WERI-Rb-1 (cell line): ENCODE measurements at regions not wholly inside any gene's neighbourhood (a gene's known extent, or its start where the extent isn't known, plus 50 kb on each side); places are given as distances from the start of the nearest gene placed in this dataset.

Experiments
- DNase-seq: peaks from one replicate; pipeline ENCODE4 v3.0.0-alpha.2; 2020
- H3K27ac ChIP-seq: fragments of 250-450 bp; sonication (Bioruptor Pico); 2 replicates; pipeline ENCODE4 v1.5.1; 2020; ENCODE audit warnings: mild to moderate bottlenecking, moderate library complexity
- H3K27me3 ChIP-seq: fragments of 250-450 bp; sonication (Bioruptor Pico); 2 replicates; pipeline ENCODE4 v1.5.1; 2021; ENCODE audit warnings: mild to moderate bottlenecking, low read depth, moderate library complexity; ENCODE audit not compliant: insufficient read depth, severe bottlenecking
- H3K36me3 ChIP-seq: fragments of 250-450 bp; sonication (Bioruptor Pico); 2 replicates; pipeline ENCODE4 v1.5.1; 2020; ENCODE audit warnings: mild to moderate bottlenecking, moderate library complexity
- H3K4me3 ChIP-seq: 2 replicates; pipeline ENCODE4 v1.5.1; 2011; ENCODE audit warnings: low read depth, mild to moderate bottlenecking, control low read depth, low read length
- H3K9me3 ChIP-seq: fragments of 250-450 bp; sonication (Bioruptor Pico); 2 replicates; pipeline ENCODE4 v1.5.1; 2021; ENCODE audit warnings: mild to moderate bottlenecking, moderate library complexity; ENCODE audit not compliant: severe bottlenecking
- TF ChIP-seq, protein P1 (sequence below): IDR thresholded peaks from 2 replicates; pipeline ENCODE4 v1.5.1; 2011; ENCODE audit warnings: low read depth, mild to moderate bottlenecking, control low read depth, inconsistent platforms, low read length

GRCh38 chr7:53415816-53416215 is 380.4 kb downstream of the POM121L12 start:
- TF ChIP-seq, protein P1, sequence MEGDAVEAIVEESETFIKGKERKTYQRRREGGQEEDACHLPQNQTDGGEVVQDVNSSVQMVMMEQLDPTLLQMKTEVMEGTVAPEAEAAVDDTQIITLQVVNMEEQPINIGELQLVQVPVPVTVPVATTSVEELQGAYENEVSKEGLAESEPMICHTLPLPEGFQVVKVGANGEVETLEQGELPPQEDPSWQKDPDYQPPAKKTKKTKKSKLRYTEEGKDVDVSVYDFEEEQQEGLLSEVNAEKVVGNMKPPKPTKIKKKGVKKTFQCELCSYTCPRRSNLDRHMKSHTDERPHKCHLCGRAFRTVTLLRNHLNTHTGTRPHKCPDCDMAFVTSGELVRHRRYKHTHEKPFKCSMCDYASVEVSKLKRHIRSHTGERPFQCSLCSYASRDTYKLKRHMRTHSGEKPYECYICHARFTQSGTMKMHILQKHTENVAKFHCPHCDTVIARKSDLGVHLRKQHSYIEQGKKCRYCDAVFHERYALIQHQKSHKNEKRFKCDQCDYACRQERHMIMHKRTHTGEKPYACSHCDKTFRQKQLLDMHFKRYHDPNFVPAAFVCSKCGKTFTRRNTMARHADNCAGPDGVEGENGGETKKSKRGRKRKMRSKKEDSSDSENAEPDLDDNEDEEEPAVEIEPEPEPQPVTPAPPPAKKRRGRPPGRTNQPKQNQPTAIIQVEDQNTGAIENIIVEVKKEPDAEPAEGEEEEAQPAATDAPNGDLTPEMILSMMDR, result no peak
- no peak overlapping the region for H3K4me3 ChIP-seq
- DNase-seq, result no peak
- H3K9me3 ChIP-seq, result no peaks in the 10 kb centered on the region
- H3K27ac ChIP-seq, result no peak overlapping the region
- H3K27me3 ChIP-seq, result no peaks in the 10 kb centered on the region
- no peaks in the 10 kb centered on the region for H3K36me3 ChIP-seq

GRCh38 chr7:53418834-53419482 is 383.5 kb downstream of the POM121L12 start:
- Histone ChIP-seq H3K9me3 (no peaks in the 10 kb centered on the region), H3K36me3 (no peaks in the 10 kb centered on the region), H3K27me3 (no peaks in the 10 kb centered on the region), H3K27ac (no peak overlapping the region), H3K4me3 (no peak overlapping the region)
- no peak for DNase-seq
- TF ChIP-seq, protein P1, result no peak

GRCh38 chr7:53420550-53420949 is 385.1 kb downstream of the POM121L12 start:
- no peaks in the 10 kb centered on the region for H3K27me3 ChIP-seq
- no peaks in the 10 kb centered on the region for H3K9me3 ChIP-seq
- no peaks in the 10 kb centered on the region for H3K36me3 ChIP-seq
- TF ChIP-seq, protein P1, result no peak
- no peak overlapping the region for H3K4me3 ChIP-seq
- DNase-seq, result no peak
- H3K27ac ChIP-seq, result no peak overlapping the region

- no peak overlapping the region for H3K27ac ChIP-seq
- no peaks in the 10 kb centered on the region for H3K36me3 ChIP-seq
- no peak overlapping the region for H3K4me3 ChIP-seq
- no peak for DNase-seq
- no peaks in the 10 kb centered on the region for H3K9me3 ChIP-seq
- TF ChIP-seq, protein P1, result no peak
- no peaks in the 10 kb centered on the region for H3K27me3 ChIP-seq
These were observed 386.9 kb downstream of the POM121L12 start for GRCh38 chr7:53422291-53422690.

DNA sequence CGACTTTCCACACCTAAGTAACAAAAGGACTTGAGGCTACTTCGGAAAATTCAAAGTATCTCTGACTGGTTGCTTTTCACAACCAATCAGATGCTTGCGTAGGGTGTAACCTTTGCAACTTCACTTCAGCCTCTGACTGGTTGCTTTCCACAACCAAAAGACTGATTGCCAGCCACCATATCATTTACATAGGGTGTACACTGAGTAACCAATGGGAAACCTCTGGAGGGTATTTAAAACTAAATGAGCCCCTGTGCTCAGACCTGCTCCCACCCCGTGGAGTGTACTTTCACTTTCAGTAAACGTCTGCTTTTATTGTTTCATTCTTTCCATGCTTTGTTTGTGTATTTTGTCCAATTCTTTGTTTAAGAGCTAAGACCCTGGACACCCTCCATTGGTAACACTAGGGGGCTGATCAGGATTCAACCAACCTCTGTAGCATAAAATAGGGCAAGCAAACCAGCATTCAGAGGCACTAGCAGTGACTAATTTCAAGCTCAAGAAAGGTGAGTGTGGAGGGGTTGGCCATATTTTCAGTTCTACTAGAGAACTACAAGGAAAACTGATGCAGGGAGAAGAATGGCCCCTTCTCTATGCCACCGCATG is 390.8 kb downstream of the POM121L12 start:
- Histone ChIP-seq H3K4me3 (no peak overlapping the region), H3K36me3 (no peaks in the 10 kb centered on the region), H3K27ac (no peak overlapping the region), H3K9me3 (no peaks in the 10 kb centered on the region), H3K27me3 (no peaks in the 10 kb centered on the region)
- DNase-seq, result no peak
- TF ChIP-seq, protein P1, result no peak

DNA sequence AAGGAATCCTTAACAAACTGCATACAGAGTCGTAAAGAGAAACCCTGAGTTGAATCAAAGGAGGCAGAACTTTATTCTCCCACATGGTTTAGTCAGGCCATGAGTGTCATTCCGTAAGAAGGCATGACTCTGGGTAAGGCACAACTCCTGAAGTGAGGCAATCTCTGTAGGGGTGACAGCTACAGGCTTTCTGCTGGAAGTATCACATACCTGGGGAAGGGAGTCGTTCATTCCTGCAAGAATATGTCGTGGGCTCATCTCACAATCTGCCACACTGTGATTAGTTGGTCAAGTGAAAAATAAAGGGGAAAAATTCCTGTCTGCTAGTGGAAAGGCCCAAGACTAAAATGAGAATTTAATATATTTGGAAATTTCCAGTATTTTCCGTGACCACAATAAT is 392.6 kb downstream of the POM121L12 start:
- TF ChIP-seq, protein P1, result no peak
- Histone ChIP-seq H3K36me3 (no peaks in the 10 kb centered on the region), H3K4me3 (no peak overlapping the region), H3K27ac (no peak overlapping the region), H3K9me3 (no peaks in the 10 kb centered on the region), H3K27me3 (no peaks in the 10 kb centered on the region)
- DNase-seq, result no peak
